Testis (tissue), 2 donors: ENCODE measurements at regions not wholly inside any gene's neighbourhood (a gene's known extent, or its start where the extent isn't known, plus 50 kb on each side); places are given as distances from the start of the nearest gene placed in this dataset.

Experiments
- DNase-seq: peaks from one replicate; pipeline ENCODE4 v3.0.0-alpha.2; 2019
- H3K27ac ChIP-seq, 2 donors: fragments of 200-600 bp; sonication (generic); one replicate each; pipeline ENCODE4 v1.5.1; 2019
- H3K27me3 ChIP-seq: fragments of 200-600 bp; sonication (generic); one replicate; pipeline ENCODE4 v1.5.1; 2019
- H3K36me3 ChIP-seq: fragments of 200-600 bp; sonication (generic); one replicate; pipeline ENCODE4 v1.5.1; 2017; ENCODE audit warnings: low read depth; ENCODE audit errors: missing control alignments
- H3K4me1 ChIP-seq: fragments of 200-600 bp; sonication (generic); one replicate; pipeline ENCODE4 v1.5.1; 2019
- H3K4me3 ChIP-seq, 2 donors: fragments of 200-600 bp; sonication (generic); one replicate each; pipeline ENCODE4 v1.5.1; 2017 to 2019
- H3K9me3 ChIP-seq: fragments of 200-600 bp; sonication (generic); one replicate; pipeline ENCODE4 v1.5.1; 2017
- CTCF ChIP-seq, 3 experiments: fragments of 450-650 bp in 2 of 3; fragments of 200-600 bp in 1 of 3; sonication (generic) in 1 of 3; IDR thresholded peaks; one replicate each; pipeline ENCODE4 v1.5.1; 2016 to 2019; ENCODE audit warnings: antibody characterized with exemption in 3 of 3, mild to moderate bottlenecking in 2 of 3, moderate library complexity in 1 of 3
- POLR2A ChIP-seq: fragments of 450-650 bp; IDR thresholded peaks from one replicate; pipeline ENCODE4 v1.6.1; 2017; ENCODE audit warnings: antibody characterized with exemption, mild to moderate bottlenecking, moderate library complexity
- WGBS, 2 donors: methylation state at CpG; one replicate each; pipeline ENCODE4 v1.1.5; 2018; 5-methylcytosine and 5-hydroxymethylcytosine counted together
- intact Hi-C: fragments of 100-400 bp; cut with DNase I; formaldehyde crosslinking; loops from one replicate; pipeline ENCODE4 v1.15.1; 2023; ENCODE audit warnings: low total_unique reads

- no peaks in the 10 kb centered on the region for H3K9me3 ChIP-seq
- no peaks in the 10 kb centered on the region for H3K36me3 ChIP-seq
- DNase-seq = no peak
- H3K4me3 ChIP-seq = peak overlapping the region in 1 of 2 donors; percentile 40
- H3K27me3 ChIP-seq = no peaks in the 10 kb centered on the region
- H3K27ac ChIP-seq = peak overlapping the region; percentile 37 to 79
- peaks cover 13% of the 10 kb centered on the region for H3K4me1 ChIP-seq
- TF ChIP-seq CTCF (IDR thresholded peaks at IDR 0.05) (no peak), POLR2A (no peak)
- intact Hi-C loops = loop anchor here (5.0 kb wide), 1 partner anchor 73 kb away; no protein-coding TSS in a partner anchor
- 30 to 38% methylated on average over 11 of the region's 11 CpGs for whole genome bisulfite sequencing, 2 donors
Measured at GRCh38 chr9:91119142-91119541, 242.6 kb downstream of the AUH start.

- TF ChIP-seq POLR2A = no peak
- peaks cover 13% of the 10 kb centered on the region for H3K4me1 ChIP-seq
- DNase-seq = no peak
- H3K27ac ChIP-seq = peak overlapping the region in 1 of 2 donors; percentile 37
- H3K27me3 ChIP-seq = no peaks in the 10 kb centered on the region
- no peaks in the 10 kb centered on the region for H3K9me3 ChIP-seq
- H3K36me3 ChIP-seq = no peaks in the 10 kb centered on the region
- H3K4me3 ChIP-seq = no peak overlapping the region
- WGBS, 2 donors = 55 to 66% methylated on average over 3 of the region's 3 CpGs
- intact Hi-C loops = loop anchor here (5.0 kb wide), 1 partner anchor 73 kb away; no protein-coding TSS in a partner anchor
Measured at GRCh38 chr9:91119679-91120078, 242.0 kb downstream of the AUH start.

GRCh38 chr9:91120200-91120599, 241.5 kb downstream of the AUH start:
- Histone ChIP-seq H3K36me3 (no peaks in the 10 kb centered on the region), H3K9me3 (no peaks in the 10 kb centered on the region), H3K4me1 (peaks cover 13% of the 10 kb centered on the region), H3K27ac (no peak overlapping the region), H3K4me3 (no peak overlapping the region), H3K27me3 (no peaks in the 10 kb centered on the region)
- intact Hi-C loops = no loop called here
- TF ChIP-seq POLR2A (no peak), CTCF (IDR thresholded peaks at IDR 0.05) (no peak)
- no peak for DNase-seq

- 44 to 69% methylated on average over 1 of the region's 1 CpG for WGBS, 2 donors
- no peaks in the 10 kb centered on the region for H3K36me3 ChIP-seq
- no peak overlapping the region for H3K27ac ChIP-seq
- peaks cover 9% of the 10 kb centered on the region for H3K4me1 ChIP-seq
- no peak overlapping the region for H3K4me3 ChIP-seq
- no peak for DNase-seq
- TF ChIP-seq CTCF (IDR thresholded peaks at IDR 0.05) = no peak
- TF ChIP-seq POLR2A = no peak
- no peaks in the 10 kb centered on the region for H3K9me3 ChIP-seq
- H3K27me3 ChIP-seq = no peaks in the 10 kb centered on the region
- intact Hi-C loops = no loop called here
Measured at GRCh38 chr9:91122755-91123154, 239.0 kb downstream of the AUH start.

- TF ChIP-seq CTCF (IDR thresholded peaks at IDR 0.05) (no peak), POLR2A (no peak)
- H3K4me1 ChIP-seq = no peaks in the 10 kb centered on the region
- H3K27ac ChIP-seq = no peak overlapping the region
- intact Hi-C loops = no loop called here
- no peaks in the 10 kb centered on the region for H3K27me3 ChIP-seq
- H3K9me3 ChIP-seq = no peaks in the 10 kb centered on the region
- no peaks in the 10 kb centered on the region for H3K36me3 ChIP-seq
- 90 to 94% methylated on average over 10 of the region's 10 CpGs for WGBS, 2 donors
- no peak overlapping the region for H3K4me3 ChIP-seq
- DNase-seq = no peak
Measured at GRCh38 chr9:91126761-91127445, 234.8 kb downstream of the AUH start.
